ENCODE measurements at regions not wholly inside any gene's neighbourhood (a gene's known extent, or its start where the extent isn't known, plus 50 kb on each side); places are given as distances from the start of the nearest gene placed in this dataset.

GRCh38 chr7:142618655-142619351, 130.5 kb upstream of the PRSS1 start:
- Mint-ChIP-seq H3K36me3 (ENCODE audit: unreplicated experiment) (no peaks in the 10 kb centered on the region), H3K9me3 (ENCODE audit: unreplicated experiment) (no peaks in the 10 kb centered on the region), H3K4me1 (ENCODE audit: low read depth, unreplicated experiment) (no peaks in the 10 kb centered on the region), H3K27ac (ENCODE audit: unreplicated experiment) (no peak overlapping the region), H3K4me3 (ENCODE audit: unreplicated experiment) (no peak overlapping the region), H3K27me3 (ENCODE audit: unreplicated experiment) (no peaks in the 10 kb centered on the region)
- DNase-seq = no peak
- no peak for TF ChIP-seq CTCF (IDR thresholded peaks at IDR 0.05; ENCODE audit: partially characterized antibody, unreplicated experiment)

GRCh38 chr7:142616842-142617241, 132.4 kb upstream of the PRSS1 start:
- Mint-ChIP-seq H3K36me3 (ENCODE audit: unreplicated experiment) (no peaks in the 10 kb centered on the region), H3K4me3 (ENCODE audit: unreplicated experiment) (no peak overlapping the region), H3K9me3 (ENCODE audit: unreplicated experiment) (no peaks in the 10 kb centered on the region), H3K4me1 (ENCODE audit: low read depth, unreplicated experiment) (no peaks in the 10 kb centered on the region), H3K27ac (ENCODE audit: unreplicated experiment) (no peak overlapping the region), H3K27me3 (ENCODE audit: unreplicated experiment) (no peaks in the 10 kb centered on the region)
- no peak for TF ChIP-seq CTCF (IDR thresholded peaks at IDR 0.05; ENCODE audit: partially characterized antibody, unreplicated experiment)
- DNase-seq = no peak

GRCh38 chr7:142616121-142616643, 133.1 kb upstream of the PRSS1 start:
- H3K36me3 Mint-ChIP-seq (ENCODE audit: unreplicated experiment) = no peaks in the 10 kb centered on the region
- H3K9me3 Mint-ChIP-seq (ENCODE audit: unreplicated experiment) = no peaks in the 10 kb centered on the region
- H3K27me3 Mint-ChIP-seq (ENCODE audit: unreplicated experiment) = no peaks in the 10 kb centered on the region
- no peaks in the 10 kb centered on the region for H3K4me1 Mint-ChIP-seq (ENCODE audit: low read depth, unreplicated experiment)
- no peak for TF ChIP-seq CTCF (IDR thresholded peaks at IDR 0.05; ENCODE audit: partially characterized antibody, unreplicated experiment)
- no peak for DNase-seq
- H3K27ac Mint-ChIP-seq (ENCODE audit: unreplicated experiment) = no peak overlapping the region
- no peak overlapping the region for H3K4me3 Mint-ChIP-seq (ENCODE audit: unreplicated experiment)

GRCh38 chr7:142615508-142615907, 133.8 kb upstream of the PRSS1 start:
- no peak for DNase-seq
- no peaks in the 10 kb centered on the region for H3K36me3 Mint-ChIP-seq (ENCODE audit: unreplicated experiment)
- TF ChIP-seq CTCF (IDR thresholded peaks at IDR 0.05; ENCODE audit: partially characterized antibody, unreplicated experiment) = no peak
- H3K27ac Mint-ChIP-seq (ENCODE audit: unreplicated experiment) = no peak overlapping the region
- no peak overlapping the region for H3K4me3 Mint-ChIP-seq (ENCODE audit: unreplicated experiment)
- no peaks in the 10 kb centered on the region for H3K4me1 Mint-ChIP-seq (ENCODE audit: low read depth, unreplicated experiment)
- no peaks in the 10 kb centered on the region for H3K9me3 Mint-ChIP-seq (ENCODE audit: unreplicated experiment)
- no peaks in the 10 kb centered on the region for H3K27me3 Mint-ChIP-seq (ENCODE audit: unreplicated experiment)

- TF ChIP-seq CTCF (IDR thresholded peaks at IDR 0.05; ENCODE audit: partially characterized antibody, unreplicated experiment) = no peak
- no peak overlapping the region for H3K27ac Mint-ChIP-seq (ENCODE audit: unreplicated experiment)
- H3K4me1 Mint-ChIP-seq (ENCODE audit: low read depth, unreplicated experiment) = no peaks in the 10 kb centered on the region
- no peaks in the 10 kb centered on the region for H3K27me3 Mint-ChIP-seq (ENCODE audit: unreplicated experiment)
- no peak for DNase-seq
- no peaks in the 10 kb centered on the region for H3K9me3 Mint-ChIP-seq (ENCODE audit: unreplicated experiment)
- H3K4me3 Mint-ChIP-seq (ENCODE audit: unreplicated experiment) = no peak overlapping the region
- H3K36me3 Mint-ChIP-seq (ENCODE audit: unreplicated experiment) = no peaks in the 10 kb centered on the region
Observed at GRCh38 chr7:142614116-142614515, 135.2 kb upstream of the PRSS1 start.
